HCT116 (cell line): ENCODE measurements at regions not wholly inside any gene's neighbourhood (a gene's known extent, or its start where the extent isn't known, plus 50 kb on each side); places are given as distances from the start of the nearest gene placed in this dataset.

Experiments used
- ATAC-seq: fragments of 200-7000 bp; cut with Tn5 transposase; 2 replicates; pipeline ENCODE4 v1.9.1; 2020; ENCODE audit warnings: mild to moderate bottlenecking, moderate library complexity
- BruUV-seq: library from RNA; stranded (reverse); fragments of 400-500 nt; replicated peaks from 2 replicates; lab custom pipeline; 2021; lab: Mats Ljungman, UMichigan
- CTCF ChIA-PET: fragments of 300-600 bp; sonication (Branson Sonifier 250); formaldehyde crosslinking; loops from one replicate; lab custom pipeline; 2021; ENCODE audit warnings: antibody characterized with exemption; lab: Charles Lee
- POLR2A ChIA-PET: fragments of 300-600, 350-600 bp; sonication (Branson Sonifier 250); formaldehyde crosslinking; loops from one replicate; lab custom pipeline; 2021; ENCODE audit warnings: antibody characterized with exemption; lab: Charles Lee
- RAD21 ChIA-PET, 2 experiments: fragments of 300-600 bp; sonication (Branson Sonifier 250); formaldehyde crosslinking; loops; one replicate each; lab custom pipeline; 2023; ENCODE audit warnings: low total read pairs in 2 of 2; ENCODE audit not compliant: uncharacterized antibody in 2 of 2, unreplicated experiment in 2 of 2, low non-redundant PET in 1 of 2; lab: Charles Lee
- DNase-seq: peaks from one replicate; pipeline ENCODE4 v3.0.0-alpha.2; 2010; ENCODE audit warnings: low read depth, low spot score
- H2AFZ ChIP-seq: fragments of 200-600 bp; shearing (Covaris generic), sonication (generic); 2 replicates; pipeline ENCODE4 v1.6.1; 2017; ENCODE audit warnings: low read depth, mixed run types, mixed read lengths, antibody characterized with exemption, low read length; ENCODE audit not compliant: poor library complexity, severe bottlenecking
- H3K27ac ChIP-seq: 2 replicates; pipeline ENCODE4 v1.5.1; 2012; ENCODE audit warnings: low read depth, low read length
- H3K27me3 ChIP-seq: fragments of 200-600 bp; sonication (generic); 2 replicates; pipeline ENCODE4 v1.6.1; 2016; ENCODE audit warnings: mixed run types, low read length, mixed read lengths; ENCODE audit not compliant: insufficient read depth
- H3K36me3 ChIP-seq, 2 experiments: fragments of 200-500 bp in 1 of 2; fragments of 200-600 bp in 1 of 2; sonication (Bioruptor generic) in 1 of 2; sonication (generic) in 1 of 2; 2 replicates each; pipeline versions ENCODE4 v1.5.1 to v1.6.1; 2014 to 2016; ENCODE audit warnings: low read length in 2 of 2, inconsistent platforms in 1 of 2, mixed read lengths in 1 of 2, mixed run types in 1 of 2; ENCODE audit not compliant: insufficient read depth in 2 of 2, control insufficient read depth in 1 of 2
- H3K4me1 ChIP-seq, 2 experiments: fragments of 200-600 bp in 1 of 2; sonication (generic) in 1 of 2; 2 replicates each; pipeline versions ENCODE4 v1.5.1 to v1.6.1; 2012 to 2017; ENCODE audit warnings: low read length in 2 of 2, inconsistent platforms in 1 of 2, mild to moderate bottlenecking in 1 of 2, mixed read lengths in 1 of 2, mixed run types in 1 of 2, moderate library complexity in 1 of 2; ENCODE audit not compliant: insufficient read depth in 2 of 2, control insufficient read depth in 1 of 2
- H3K4me2 ChIP-seq: fragments of 200-600 bp; sonication (generic); 2 replicates; pipeline ENCODE4 v1.6.1; 2017; ENCODE audit warnings: mixed run types, low read length, mixed read lengths
- H3K4me3 ChIP-seq, 2 experiments: fragments of 200-600 bp in 1 of 2; sonication (generic) in 1 of 2; replicated peaks in 1 of 2; 2 replicates each; pipeline ENCODE4 v1.5.1; 2011 to 2016; ENCODE audit warnings: low read length in 2 of 2, control low read depth in 1 of 2, low read depth in 1 of 2, mild to moderate bottlenecking in 1 of 2, mixed read lengths in 1 of 2, mixed run types in 1 of 2
- H3K79me2 ChIP-seq: fragments of 200-600 bp; sonication (generic); 2 replicates; pipeline ENCODE4 v1.6.1; 2017; ENCODE audit warnings: mild to moderate bottlenecking, mixed run types, low read length, moderate library complexity, mixed read lengths; ENCODE audit not compliant: insufficient read depth
- H3K9ac ChIP-seq: fragments of 200-600 bp; sonication (generic); 2 replicates; pipeline ENCODE4 v1.6.1; 2016; ENCODE audit warnings: low read length, mixed read lengths
- H3K9me2 ChIP-seq: fragments of 200-600 bp; sonication (generic), shearing (Covaris generic); 2 replicates; pipeline ENCODE4 v1.6.1; 2017; ENCODE audit warnings: mixed run types, mild to moderate bottlenecking, moderate library complexity; ENCODE audit not compliant: insufficient read depth
- H3K9me3 ChIP-seq, 2 experiments: fragments of 200-500 bp in 1 of 2; fragments of 200-600 bp in 1 of 2; sonication (Bioruptor generic) in 1 of 2; sonication (generic) in 1 of 2; 2 replicates each; pipeline ENCODE4 v1.6.1; 2014 to 2017; ENCODE audit warnings: low read length in 2 of 2, mixed read lengths in 2 of 2, inconsistent platforms in 1 of 2, low read depth in 1 of 2, mild to moderate bottlenecking in 1 of 2, mixed run types in 1 of 2, moderate library complexity in 1 of 2; ENCODE audit not compliant: control insufficient read depth in 1 of 2, insufficient read depth in 1 of 2
- H4K20me1 ChIP-seq: fragments of 200-600 bp; sonication (generic), shearing (Covaris generic); 2 replicates; pipeline ENCODE4 v1.6.1; 2017; ENCODE audit warnings: mixed run types, mild to moderate bottlenecking, moderate library complexity; ENCODE audit not compliant: insufficient read depth
- CTCF ChIP-seq, 3 experiments: fragments of 200-600 bp in 1 of 3; sonication (generic) in 1 of 3; IDR thresholded peaks in 2 of 3; conservative IDR thresholded peaks in 1 of 3; 2 replicates each; pipeline ENCODE4 v1.5.1; 2012 to 2017; ENCODE audit warnings: low read depth in 2 of 3, low read length in 2 of 3, antibody characterized with exemption in 1 of 3, borderline replicate concordance in 1 of 3, control low read depth in 1 of 3, mild to moderate bottlenecking in 1 of 3, mixed read lengths in 1 of 3, mixed run types in 1 of 3, moderate library complexity in 1 of 3; ENCODE audit not compliant: insufficient read depth in 1 of 3
- ZNF274 ChIP-seq: fragments of 200-500 bp; sonication (Bioruptor generic); IDR thresholded peaks from 2 replicates; pipeline ENCODE4 v1.6.1; 2014; ENCODE audit warnings: mild to moderate bottlenecking, low read depth, low read length, inconsistent platforms
- intact Hi-C: fragments of 100-400 bp; cut with micrococcal nuclease; formaldehyde crosslinking; loops from 2 replicates; pipeline ENCODE4 v1.10.0; 2022
- TF ChIP-seq, protein P1 (sequence below): IDR thresholded peaks from 2 replicates; pipeline ENCODE4 v1.6.1; 2012; ENCODE audit warnings: low read depth

GRCh38 chr16:80081846-80082245 is 458.9 kb upstream of the DYNLRB2 start (continued):
- no peak for TF ChIP-seq CTCF (IDR thresholded peaks at IDR 0.05 in 2 of 3, conservative IDR thresholded peaks at IDR 0.05 in 1 of 3; ENCODE audit: borderline replicate concordance in 1 of 3, insufficient read depth in 1 of 3, low read depth in 2 of 3, low read length in 2 of 3)
- TF ChIP-seq, protein P1, sequence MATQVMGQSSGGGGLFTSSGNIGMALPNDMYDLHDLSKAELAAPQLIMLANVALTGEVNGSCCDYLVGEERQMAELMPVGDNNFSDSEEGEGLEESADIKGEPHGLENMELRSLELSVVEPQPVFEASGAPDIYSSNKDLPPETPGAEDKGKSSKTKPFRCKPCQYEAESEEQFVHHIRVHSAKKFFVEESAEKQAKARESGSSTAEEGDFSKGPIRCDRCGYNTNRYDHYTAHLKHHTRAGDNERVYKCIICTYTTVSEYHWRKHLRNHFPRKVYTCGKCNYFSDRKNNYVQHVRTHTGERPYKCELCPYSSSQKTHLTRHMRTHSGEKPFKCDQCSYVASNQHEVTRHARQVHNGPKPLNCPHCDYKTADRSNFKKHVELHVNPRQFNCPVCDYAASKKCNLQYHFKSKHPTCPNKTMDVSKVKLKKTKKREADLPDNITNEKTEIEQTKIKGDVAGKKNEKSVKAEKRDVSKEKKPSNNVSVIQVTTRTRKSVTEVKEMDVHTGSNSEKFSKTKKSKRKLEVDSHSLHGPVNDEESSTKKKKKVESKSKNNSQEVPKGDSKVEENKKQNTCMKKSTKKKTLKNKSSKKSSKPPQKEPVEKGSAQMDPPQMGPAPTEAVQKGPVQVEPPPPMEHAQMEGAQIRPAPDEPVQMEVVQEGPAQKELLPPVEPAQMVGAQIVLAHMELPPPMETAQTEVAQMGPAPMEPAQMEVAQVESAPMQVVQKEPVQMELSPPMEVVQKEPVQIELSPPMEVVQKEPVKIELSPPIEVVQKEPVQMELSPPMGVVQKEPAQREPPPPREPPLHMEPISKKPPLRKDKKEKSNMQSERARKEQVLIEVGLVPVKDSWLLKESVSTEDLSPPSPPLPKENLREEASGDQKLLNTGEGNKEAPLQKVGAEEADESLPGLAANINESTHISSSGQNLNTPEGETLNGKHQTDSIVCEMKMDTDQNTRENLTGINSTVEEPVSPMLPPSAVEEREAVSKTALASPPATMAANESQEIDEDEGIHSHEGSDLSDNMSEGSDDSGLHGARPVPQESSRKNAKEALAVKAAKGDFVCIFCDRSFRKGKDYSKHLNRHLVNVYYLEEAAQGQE: no peak

- Histone ChIP-seq H3K9me3 (peaks cover 50 to 62% of the 10 kb centered on the region in 2 experiments; a peak in 2 of 4 replicates), H3K9me2 (no peaks in the 10 kb centered on the region), H3K4me3 (no peak overlapping the region), H3K27me3 (no peaks in the 10 kb centered on the region), H3K4me2 (no peak overlapping the region), H3K9ac (no peak overlapping the region), H3K79me2 (no peaks in the 10 kb centered on the region), H2AFZ (no peak overlapping the region), H3K4me1 (no peaks in the 10 kb centered on the region), H4K20me1 (no peaks in the 10 kb centered on the region), H3K27ac (no peak overlapping the region), H3K36me3 (no peaks in the 10 kb centered on the region)
- TF ChIP-seq ZNF274: no peak
- no TSS peak for BruUV-seq
- DNase-seq: no peak
- intact Hi-C loops: no loop called here
- POLR2A ChIA-PET: no interaction called here
- RAD21 ChIA-PET: no interaction called here
- ATAC-seq: no peak
- CTCF ChIA-PET: no interaction called here
Measured at GRCh38 chr16:80080287-80080851, 460.4 kb upstream of the DYNLRB2 start.
